K562 (cell line): ENCODE measurements at regions not wholly inside any gene's neighbourhood (a gene's known extent, or its start where the extent isn't known, plus 50 kb on each side); places are given as distances from the start of the nearest gene placed in this dataset.

Experiments used
- CBFB ChIP-seq: sonication (generic); formaldehyde crosslinking; IDR thresholded peaks from 2 replicates; pipeline ENCODE4 v1.4.0; 2020; ENCODE audit warnings: mild to moderate bottlenecking, missing genetic modification reagents
- HNRNPH1 ChIP-seq: fragments of 200-400 bp; formaldehyde crosslinking; optimal IDR thresholded peaks from 2 replicates; pipeline ENCODE3; 2017; ENCODE audit warnings: low read depth, mild to moderate bottlenecking, low read length, moderate library complexity
- HNRNPL ChIP-seq: fragments of 200-400 bp; formaldehyde crosslinking; IDR thresholded peaks from 2 replicates; pipeline ENCODE4 v1.6.1; 2017; ENCODE audit warnings: low read depth, mild to moderate bottlenecking, low read length
- MAX ChIP-seq: sonication (generic); formaldehyde crosslinking; IDR thresholded peaks from 2 replicates; pipeline ENCODE4 v1.9.0; 2022; ENCODE audit warnings: mild to moderate bottlenecking, missing genetic modification reagents
- MYC ChIP-seq, 2 experiments: fragments of 250-450 bp in 1 of 2; sonication (Bioruptor Pico) in 1 of 2; IDR thresholded peaks; 2 replicates each; pipeline versions ENCODE4 v1.5.1 to v1.6.1; 2012 to 2021; ENCODE audit warnings: low read depth in 2 of 2, borderline replicate concordance in 1 of 2, improper control_type of control experiment in 1 of 2, low read length in 1 of 2, mild to moderate bottlenecking in 1 of 2, moderate library complexity in 1 of 2
- POLR2A ChIP-seq: fragments of 450-650 bp; conservative IDR thresholded peaks from 2 replicates; pipeline ENCODE4 v1.6.1; 2016
- REST ChIP-seq, 2 experiments: fragments of 450-650 bp; formaldehyde crosslinking in 1 of 2; IDR thresholded peaks; 2 replicates each; pipeline versions ENCODE4 v1.4.0 to v1.6.1; 2014 to 2020; ENCODE audit warnings: mild to moderate bottlenecking in 2 of 2, borderline replicate concordance in 1 of 2, low read depth in 1 of 2
- SIRT6 ChIP-seq: IDR thresholded peaks from one replicate; pipeline ENCODE4 v1.6.1; 2012; ENCODE audit warnings: low read depth, mild to moderate bottlenecking, control low read depth, inconsistent platforms, low read length, moderate library complexity
- SP2 ChIP-seq: IDR thresholded peaks from 2 replicates; pipeline ENCODE4 v1.6.1; 2011; ENCODE audit warnings: mild to moderate bottlenecking, low read depth, low read length, moderate library complexity; ENCODE audit not compliant: poor library complexity, severe bottlenecking; ENCODE audit errors: extremely low read depth
- TAF1 ChIP-seq: IDR thresholded peaks from 2 replicates; pipeline ENCODE4 v1.6.1; 2011; ENCODE audit warnings: mild to moderate bottlenecking, low read length, moderate library complexity; ENCODE audit not compliant: insufficient read depth, control insufficient read depth, severe bottlenecking; ENCODE audit errors: extremely low read depth
- TEAD4 ChIP-seq, 2 experiments: sonication (generic) in 1 of 2; formaldehyde crosslinking in 1 of 2; IDR thresholded peaks; 2 replicates each; pipeline versions ENCODE4 v1.6.1 to v1.8.0; 2012 to 2022; ENCODE audit warnings: borderline replicate concordance in 1 of 2, inconsistent platforms in 1 of 2, low read length in 1 of 2, mild to moderate bottlenecking in 1 of 2, missing genetic modification reagents in 1 of 2
- TGIF2 ChIP-seq: sonication (generic); formaldehyde crosslinking; IDR thresholded peaks from 2 replicates; pipeline ENCODE4 v1.8.1; 2022; ENCODE audit warnings: mild to moderate bottlenecking, missing genetic modification reagents, moderate library complexity
- ZBTB34 ChIP-seq: fragments of 250-450 bp; sonication (Bioruptor Pico); IDR thresholded peaks from 2 replicates; pipeline ENCODE4 v1.8.0; 2021; ENCODE audit warnings: mild to moderate bottlenecking, moderate library complexity
- ZBTB40 ChIP-seq, 2 experiments: fragments of 450-650 bp in 1 of 2; sonication (generic) in 1 of 2; formaldehyde crosslinking in 1 of 2; IDR thresholded peaks; 2 replicates each; pipeline versions ENCODE4 v1.7.1 to v1.9.0; 2016 to 2022; ENCODE audit warnings: inconsistent platforms in 1 of 2, mild to moderate bottlenecking in 1 of 2, missing genetic modification reagents in 1 of 2

GRCh38 chr1:94617134-94617805 lies 75.7 kb upstream of the F3 start:
- TF ChIP-seq TAF1 (no peak), HNRNPH1 (no peak), ZBTB34 (CRISPR knock-in tag) (no peak), HNRNPL (no peak), MAX (CRISPR knock-in tag) (no peak), REST (IDR thresholded peaks at IDR 0.05; ENCODE audit: borderline replicate concordance) (no peak), REST (CRISPR knock-in tag; IDR thresholded peaks at IDR 0.05; ENCODE audit: low read depth) (no peak), ZBTB40 (IDR thresholded peaks at IDR 0.05) (no peak), ZBTB40 (CRISPR knock-in tag; IDR thresholded peaks at IDR 0.05) (no peak), SIRT6 (no peak), MYC (IDR thresholded peaks at IDR 0.05; ENCODE audit: low read depth, low read length) (no peak), MYC (CRISPR knock-in tag; IDR thresholded peaks at IDR 0.05; ENCODE audit: borderline replicate concordance, low read depth) (no peak), POLR2A (no peak), TGIF2 (CRISPR knock-in tag) (no peak), SP2 (no peak), TEAD4 (IDR thresholded peaks at IDR 0.05; ENCODE audit: low read length) (no peak), TEAD4 (CRISPR knock-in tag; IDR thresholded peaks at IDR 0.05; ENCODE audit: borderline replicate concordance) (no peak), CBFB (CRISPR knock-in tag) (no peak)
